ENCODE measurements at regions not wholly inside any gene's neighbourhood (a gene's known extent, or its start where the extent isn't known, plus 50 kb on each side); places are given as distances from the start of the nearest gene placed in this dataset.

GRCh38 chr11:38784164-38784563 is 2186.1 kb upstream of the RAG2 start:
- Histone ChIP-seq H3K14ac (ENCODE audit: insufficient read depth, low read length) (no peak overlapping the region), H4K20me1 (ENCODE audit: control insufficient read depth, insufficient read depth, insufficient read length) (no peaks in the 10 kb centered on the region), H3K23me2 (ENCODE audit: insufficient read length, low read depth, low read length, poor library complexity, severe bottlenecking) (no peaks in the 10 kb centered on the region), H3T11ph (ENCODE audit: low read length) (no peak overlapping the region), H3K79me2 (ENCODE audit: insufficient read depth, low read length) (no peaks in the 10 kb centered on the region), H3K4ac (ENCODE audit: low read depth, low read length) (no peak overlapping the region), H2BK20ac (ENCODE audit: low read depth, low read length, poor library complexity, severe bottlenecking) (no peak overlapping the region), H3K9ac (ENCODE audit: extremely low read depth, insufficient read length, low read length) (no peak overlapping the region), H3K27ac (ENCODE audit: insufficient read length, low read depth, low read length) (no peak overlapping the region), H3K4me1 (ENCODE audit: insufficient read depth, low read length) (no peaks in the 10 kb centered on the region), H2BK120ac (ENCODE audit: low read depth, low read length, poor library complexity, severe bottlenecking) (no peak overlapping the region), H3K18ac (ENCODE audit: insufficient read length, low read depth, low read length) (no peak overlapping the region), H2AFZ (ENCODE audit: low read length) (no peak overlapping the region), H3K79me1 (ENCODE audit: insufficient read depth, low read depth, low read length, poor library complexity, severe bottlenecking) (no peaks in the 10 kb centered on the region), H2BK15ac (ENCODE audit: low read depth, low read length) (no peak overlapping the region), H3K23ac (ENCODE audit: insufficient read length, low read depth, low read length) (no peak overlapping the region), H2BK12ac (ENCODE audit: insufficient read length, low read depth, low read length) (no peak overlapping the region), H3K4me2 (ENCODE audit: insufficient read depth, insufficient read length, low read length) (no peak overlapping the region), H2AK5ac (ENCODE audit: insufficient read length, low read length) (no peak overlapping the region), H2BK5ac (ENCODE audit: insufficient read length, low read length) (no peak overlapping the region), H4K8ac (replicated peaks; ENCODE audit: insufficient read length, low read depth, low read length) (no peak overlapping the region), H3K9me3 (ENCODE audit: control insufficient read depth, low read depth, low read length) (no peaks in the 10 kb centered on the region), H3K56ac (ENCODE audit: insufficient read length, low read depth, low read length) (no peak overlapping the region), H4K5ac (ENCODE audit: insufficient read length, low read depth, low read length) (no peak overlapping the region), H4K91ac (ENCODE audit: insufficient read length, low read depth, low read length) (no peak overlapping the region), H3K27me3 (ENCODE audit: insufficient read depth, low read length) (no peaks in the 10 kb centered on the region)
- no peak for TF ChIP-seq CTCF (conservative IDR thresholded peaks at IDR 0.05)
- Mint-ChIP-seq H3K36me3 (ENCODE audit: insufficient read depth in 1 of 3, low read depth in 3 of 3) (peaks cover 0 to 19% (median 4%) of the 10 kb centered on the region in 3 experiments; a peak in 3 of 7 replicates), H3K4me1 (no peaks in the 10 kb centered on the region), H3K27me3 (ENCODE audit: low read depth) (no peaks in the 10 kb centered on the region), H3K27ac (no peak overlapping the region), H3K4me3 (no peak overlapping the region), H3K9me3 (peaks cover 12 to 14% of the 10 kb centered on the region in 2 experiments; a peak in 4 of 5 replicates)
- no CpG with 5 or more reads among the region's 2 CpGs for WGBS (ENCODE audit: extremely low coverage, insufficient read length, low lambda C conversion rate)
- DNase-seq, result no peak
